ENCODE measurements at regions not wholly inside any gene's neighbourhood (a gene's known extent, or its start where the extent isn't known, plus 50 kb on each side); places are given as distances from the start of the nearest gene placed in this dataset.

GRCh38 chr13:73204952-73205351 is 146.1 kb downstream of the KLF5 start:
- DNase-seq (ENCODE audit: low spot score): no peak

- DNase-seq (ENCODE audit: low spot score): no peak
These were observed 142.8 kb downstream of the KLF5 start for GRCh38 chr13:73201626-73202025.

GRCh38 chr13:73198991-73199411 is 140.2 kb downstream of the KLF5 start:
- DNase-seq (ENCODE audit: low spot score): no peak

- no peak for DNase-seq (ENCODE audit: low spot score)
These were observed 136.3 kb downstream of the KLF5 start for GRCh38 chr13:73195091-73195490.

GRCh38 chr13:73194310-73194709 is 135.5 kb downstream of the KLF5 start:
- no peak for DNase-seq (ENCODE audit: low spot score)

- no peak for DNase-seq (ENCODE audit: low spot score)
These were observed 134.7 kb downstream of the KLF5 start for GRCh38 chr13:73193554-73193953.

- no peak for DNase-seq (ENCODE audit: low spot score)
These were observed 131.7 kb downstream of the KLF5 start for GRCh38 chr13:73190477-73190876.

- no peak for DNase-seq (ENCODE audit: low spot score)
These were observed 131.0 kb downstream of the KLF5 start for GRCh38 chr13:73189776-73190175.

- DNase-seq (ENCODE audit: low spot score): no peak
These were observed 130.6 kb downstream of the KLF5 start for GRCh38 chr13:73189362-73189761.

- no peak for DNase-seq (ENCODE audit: low spot score)
These were observed 128.3 kb downstream of the KLF5 start for GRCh38 chr13:73187106-73187505.

GRCh38 chr13:73179650-73180274 is 121.0 kb downstream of the KLF5 start:
- DNase-seq (ENCODE audit: low spot score): no peak

GRCh38 chr13:73177916-73178565 is 119.2 kb downstream of the KLF5 start:
- DNase-seq (ENCODE audit: low spot score): no peak

- no peak for DNase-seq (ENCODE audit: low spot score)
These were observed 118.2 kb downstream of the KLF5 start for GRCh38 chr13:73177017-73177416.

GRCh38 chr13:73174521-73175010 is 115.8 kb downstream of the KLF5 start:
- no peak for DNase-seq (ENCODE audit: low spot score)

GRCh38 chr13:73173279-73173811 is 114.5 kb downstream of the KLF5 start:
- no peak for DNase-seq (ENCODE audit: low spot score)

- DNase-seq (ENCODE audit: low spot score): no peak
These were observed 113.1 kb downstream of the KLF5 start for GRCh38 chr13:73171926-73172325.

GRCh38 chr13:73171271-73171682 is 112.5 kb downstream of the KLF5 start:
- DNase-seq (ENCODE audit: low spot score): no peak

- no peak for DNase-seq (ENCODE audit: low spot score)
These were observed 111.2 kb downstream of the KLF5 start for GRCh38 chr13:73169971-73170370.

GRCh38 chr13:73168953-73169401 is 110.2 kb downstream of the KLF5 start:
- no peak for DNase-seq (ENCODE audit: low spot score)

GRCh38 chr13:73168226-73168952 is 109.6 kb downstream of the KLF5 start:
- no peak for DNase-seq (ENCODE audit: low spot score)

- no peak for DNase-seq (ENCODE audit: low spot score)
These were observed 108.4 kb downstream of the KLF5 start for GRCh38 chr13:73167028-73167820.

GRCh38 chr13:73166204-73166603 is 107.4 kb downstream of the KLF5 start:
- no peak for DNase-seq (ENCODE audit: low spot score)

Data from putamen (tissue), 1 donor.